22Rv1 (cell line): ENCODE measurements at regions not wholly inside any gene's neighbourhood (a gene's known extent, or its start where the extent isn't known, plus 50 kb on each side); places are given as distances from the start of the nearest gene placed in this dataset.

Source experiments
- H3K27ac ChIP-seq: fragments of 450-650 bp; 2 replicates; pipeline ENCODE4 v1.5.1; 2017
- ZFX ChIP-seq: fragments of 450-650 bp; IDR thresholded peaks from 2 replicates; pipeline ENCODE4 v1.6.1; 2017; ENCODE audit warnings: antibody characterized with exemption, borderline replicate concordance
- TF ChIP-seq, protein P1 (sequence below): fragments of 450-650 bp; IDR thresholded peaks from 2 replicates; pipeline ENCODE4 v1.5.1; 2017; ENCODE audit warnings: mild to moderate bottlenecking

DNA sequence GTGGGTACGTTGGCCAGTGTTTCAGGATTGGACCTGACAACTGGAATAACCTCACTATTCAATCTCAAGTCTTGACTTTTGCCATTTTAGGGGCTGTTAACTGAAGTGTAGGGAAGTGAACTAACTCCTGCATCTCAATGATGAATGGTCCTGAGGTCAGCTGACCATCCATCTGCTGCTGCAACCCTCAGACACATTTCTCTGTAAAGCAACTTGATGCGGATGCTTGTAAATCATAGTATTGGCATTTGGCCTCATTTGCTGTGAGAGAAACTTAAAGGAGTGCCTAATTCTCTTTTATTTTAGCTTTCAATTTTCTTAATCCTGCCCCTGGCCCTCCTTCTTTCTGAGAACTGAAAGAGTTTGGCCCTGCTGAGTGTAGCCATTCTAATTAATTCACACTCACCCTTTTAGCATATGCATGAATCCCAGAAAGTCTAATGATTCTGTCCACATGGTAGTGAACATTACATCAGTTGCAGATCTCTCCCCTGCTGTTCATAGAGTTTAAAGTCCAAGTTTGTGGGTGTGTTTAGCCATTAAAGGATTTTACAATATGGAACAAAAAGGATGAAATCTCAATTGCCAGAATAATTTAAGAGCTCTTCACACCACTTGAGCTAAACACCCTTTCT lies 1531.4 kb upstream of the SLC10A2 start:
- TF ChIP-seq, protein P1, sequence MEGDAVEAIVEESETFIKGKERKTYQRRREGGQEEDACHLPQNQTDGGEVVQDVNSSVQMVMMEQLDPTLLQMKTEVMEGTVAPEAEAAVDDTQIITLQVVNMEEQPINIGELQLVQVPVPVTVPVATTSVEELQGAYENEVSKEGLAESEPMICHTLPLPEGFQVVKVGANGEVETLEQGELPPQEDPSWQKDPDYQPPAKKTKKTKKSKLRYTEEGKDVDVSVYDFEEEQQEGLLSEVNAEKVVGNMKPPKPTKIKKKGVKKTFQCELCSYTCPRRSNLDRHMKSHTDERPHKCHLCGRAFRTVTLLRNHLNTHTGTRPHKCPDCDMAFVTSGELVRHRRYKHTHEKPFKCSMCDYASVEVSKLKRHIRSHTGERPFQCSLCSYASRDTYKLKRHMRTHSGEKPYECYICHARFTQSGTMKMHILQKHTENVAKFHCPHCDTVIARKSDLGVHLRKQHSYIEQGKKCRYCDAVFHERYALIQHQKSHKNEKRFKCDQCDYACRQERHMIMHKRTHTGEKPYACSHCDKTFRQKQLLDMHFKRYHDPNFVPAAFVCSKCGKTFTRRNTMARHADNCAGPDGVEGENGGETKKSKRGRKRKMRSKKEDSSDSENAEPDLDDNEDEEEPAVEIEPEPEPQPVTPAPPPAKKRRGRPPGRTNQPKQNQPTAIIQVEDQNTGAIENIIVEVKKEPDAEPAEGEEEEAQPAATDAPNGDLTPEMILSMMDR, result no peak
- no peak for TF ChIP-seq ZFX
- H3K27ac ChIP-seq, result 0 out of 2 replicates have a peak overlapping the region, but pooled peaks have one; percentile 33

DNA sequence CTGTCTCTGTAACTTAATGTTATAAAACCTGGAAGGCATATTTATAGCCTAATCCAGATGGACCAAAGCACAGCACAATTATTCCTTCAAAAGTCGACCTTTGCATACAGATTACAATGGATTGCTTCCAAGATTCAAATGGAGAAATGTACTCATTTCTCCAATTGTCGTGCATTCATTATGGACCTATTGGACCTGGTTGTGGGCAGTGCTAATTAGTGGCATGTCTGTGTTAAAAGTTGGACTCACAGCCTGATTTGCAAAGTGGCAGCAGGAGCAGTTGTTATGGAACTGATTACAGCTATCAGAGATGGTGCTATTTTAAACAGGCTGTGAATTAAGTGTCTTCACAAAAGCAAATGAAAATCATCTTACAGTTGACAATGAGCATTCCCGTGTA lies 1529.3 kb upstream of the SLC10A2 start:
- TF ChIP-seq ZFX, result no peak
- TF ChIP-seq, protein P1, result no peak
- H3K27ac ChIP-seq, result no peak overlapping the region

DNA sequence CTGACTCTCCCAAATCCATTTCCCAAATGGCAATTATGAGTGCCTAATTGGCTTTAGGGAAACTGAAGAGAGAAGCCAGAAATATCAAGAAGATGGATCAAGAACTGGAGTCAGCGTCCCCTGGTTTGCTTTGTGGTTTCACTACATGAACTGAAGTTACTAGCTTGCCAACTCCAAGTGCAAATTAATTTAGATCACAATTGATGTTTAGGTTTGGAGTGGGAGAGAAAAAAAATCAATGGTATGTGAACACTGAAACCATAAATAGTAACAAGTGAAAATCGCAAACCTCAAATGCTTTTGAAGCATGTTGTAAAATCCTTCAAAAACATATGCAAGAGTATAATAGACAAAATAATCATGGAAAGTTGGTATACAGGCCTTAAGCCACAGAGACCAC lies 1528.6 kb upstream of the SLC10A2 start:
- TF ChIP-seq, protein P1, result no peak
- TF ChIP-seq ZFX, result no peak
- H3K27ac ChIP-seq, result no peak overlapping the region

DNA sequence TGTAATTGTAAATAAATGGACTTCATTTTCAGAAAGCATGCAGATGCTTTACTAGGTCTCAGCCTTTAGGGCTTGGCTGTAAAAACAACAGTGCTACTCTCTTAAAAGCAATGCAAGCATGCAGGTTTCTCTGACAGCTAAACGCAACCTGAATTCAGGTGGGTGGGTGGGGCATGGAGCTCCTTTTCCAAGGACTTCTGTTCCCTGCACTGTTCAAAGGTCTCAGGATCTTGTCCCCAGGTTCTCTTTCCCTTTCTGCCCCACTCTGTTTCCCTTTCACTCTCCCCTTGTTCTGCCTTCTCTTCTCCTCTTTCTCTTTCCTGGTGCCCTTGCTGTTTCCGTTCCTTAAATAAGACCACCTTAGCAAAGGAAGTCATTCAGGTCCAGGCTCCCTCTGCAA lies 1527.5 kb upstream of the SLC10A2 start:
- H3K27ac ChIP-seq, result no peak overlapping the region
- TF ChIP-seq ZFX, result no peak
- TF ChIP-seq, protein P1, result no peak

DNA sequence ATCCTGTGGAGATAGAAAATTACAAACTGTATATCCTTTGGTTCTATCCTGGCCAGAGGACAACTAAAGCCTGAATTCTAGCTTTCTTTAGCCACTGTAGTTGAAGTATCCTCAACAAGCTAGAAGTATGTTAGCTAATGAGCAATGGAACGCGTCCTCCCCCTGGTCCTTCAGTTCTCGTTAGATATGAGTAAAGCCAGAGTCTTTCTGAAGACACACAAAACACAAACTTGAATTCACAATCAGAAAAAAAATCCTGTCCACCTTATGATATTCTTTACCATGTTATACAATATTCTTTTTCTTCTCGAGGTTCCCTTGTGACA lies 1527.0 kb upstream of the SLC10A2 start:
- H3K27ac ChIP-seq, result no peak overlapping the region
- TF ChIP-seq ZFX, result no peak
- TF ChIP-seq, protein P1, result no peak

DNA sequence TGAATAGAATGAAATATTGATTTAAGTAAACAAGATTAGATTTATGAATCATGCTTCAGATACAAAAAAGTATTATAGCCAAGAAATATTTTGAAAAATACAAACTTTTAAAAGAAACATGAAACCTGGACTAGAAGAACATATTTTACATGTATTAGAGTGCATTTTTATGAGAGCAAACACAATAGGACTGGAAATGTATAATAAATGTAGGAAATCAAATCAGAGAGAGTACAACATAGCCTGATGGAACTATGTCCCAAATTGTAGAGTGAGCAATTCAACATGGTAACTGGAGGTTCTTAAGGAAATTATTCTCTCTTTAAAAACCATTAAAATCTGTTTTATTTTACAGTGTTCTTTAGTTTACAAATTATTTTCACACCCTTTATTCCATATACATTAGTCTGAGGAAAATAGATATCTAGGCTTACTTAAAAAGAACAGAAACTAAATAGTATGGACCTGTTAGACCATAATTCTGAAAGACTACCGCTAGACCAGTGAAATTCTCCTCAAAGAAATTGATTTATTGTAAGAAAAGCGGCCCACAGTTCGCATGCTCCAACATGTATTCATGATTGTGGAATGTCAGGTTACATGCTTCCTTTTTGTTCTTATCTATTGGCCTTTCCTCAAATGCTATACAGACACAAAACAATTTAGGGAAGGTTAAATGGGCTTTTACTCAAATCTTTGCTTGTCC lies 1526.5 kb upstream of the SLC10A2 start:
- TF ChIP-seq, protein P1, result no peak
- no peak for TF ChIP-seq ZFX
- no peak overlapping the region for H3K27ac ChIP-seq

DNA sequence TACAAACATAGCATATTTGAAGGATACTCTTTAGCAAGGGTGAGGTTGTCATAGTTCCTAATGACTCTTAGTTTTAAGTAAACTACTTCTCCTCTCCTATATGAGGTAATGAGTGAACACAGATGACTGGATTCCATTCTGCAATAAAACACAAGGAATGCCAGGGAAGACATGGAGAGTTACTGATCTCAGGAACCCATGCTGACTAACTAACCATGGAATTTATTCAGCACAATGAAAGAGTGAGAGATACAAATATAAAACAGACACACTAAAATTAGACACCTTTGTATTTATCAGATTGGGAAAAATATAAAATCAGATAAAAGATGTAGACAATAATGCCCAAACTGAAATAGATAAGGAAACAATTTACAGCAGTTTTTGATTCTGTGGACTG lies 1525.9 kb upstream of the SLC10A2 start:
- no peak overlapping the region for H3K27ac ChIP-seq
- no peak for TF ChIP-seq ZFX
- TF ChIP-seq, protein P1, result no peak
